Chondrocyte (in vitro differentiated cells): ENCODE measurements at regions not wholly inside any gene's neighbourhood (a gene's known extent, or its start where the extent isn't known, plus 50 kb on each side); places are given as distances from the start of the nearest gene placed in this dataset.

Experiments
- DNase-seq: peaks from one replicate; pipeline ENCODE4 v3.0.0; 2021; ENCODE audit warnings: mixed read lengths, low spot score
- H3K27ac Mint-ChIP-seq: one replicate; pipeline ENCODE4 v1.8.0; 2021; ENCODE audit warnings: mild to moderate bottlenecking, moderate library complexity, mixed read lengths; ENCODE audit not compliant: unreplicated experiment
- H3K27me3 Mint-ChIP-seq: 2 replicates; pipeline ENCODE4 v1.8.0; 2021; ENCODE audit warnings: low read depth, mixed read lengths
- H3K36me3 Mint-ChIP-seq: 2 replicates; pipeline ENCODE4 v1.8.0; 2021; ENCODE audit warnings: low read depth, mixed read lengths
- H3K4me1 Mint-ChIP-seq: 2 replicates; pipeline ENCODE4 v1.8.0; 2021; ENCODE audit warnings: low read depth, mild to moderate bottlenecking, mixed read lengths
- H3K4me3 Mint-ChIP-seq: one replicate; pipeline ENCODE4 v1.8.0; 2021; ENCODE audit warnings: mild to moderate bottlenecking, moderate library complexity, mixed read lengths; ENCODE audit not compliant: unreplicated experiment
- H3K9me3 Mint-ChIP-seq: 2 replicates; pipeline ENCODE4 v1.8.0; 2021; ENCODE audit warnings: low read depth, mixed read lengths
- CTCF ChIP-seq: fragments of 200-600 bp; sonication (generic); IDR thresholded peaks from 2 replicates; pipeline ENCODE4 v1.5.0; 2021; ENCODE audit warnings: antibody characterized with exemption, mild to moderate bottlenecking, moderate library complexity

DNA sequence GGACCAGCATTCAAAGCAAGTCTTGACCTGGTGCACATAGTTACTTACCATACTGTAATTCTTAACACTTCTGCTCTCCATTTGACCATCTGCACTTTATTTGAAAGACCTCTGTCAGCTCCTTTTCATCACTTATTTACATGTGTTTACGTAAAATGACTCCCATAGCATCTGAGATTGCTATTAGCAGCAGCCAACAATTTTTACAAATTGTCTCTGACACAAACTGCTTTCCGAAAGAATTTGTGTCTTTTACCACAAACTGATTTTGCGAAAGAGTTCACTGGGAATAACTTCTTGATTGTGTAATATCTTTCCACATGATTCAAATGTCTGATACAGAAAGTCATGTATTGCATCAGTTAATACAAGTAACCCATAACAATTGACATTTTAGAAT is 144.1 kb upstream of the PEX5L start:
- no peak for DNase-seq
- no peaks in the 10 kb centered on the region for H3K4me1 Mint-ChIP-seq
- no peaks in the 10 kb centered on the region for H3K36me3 Mint-ChIP-seq
- H3K4me3 Mint-ChIP-seq = no peak overlapping the region
- H3K27me3 Mint-ChIP-seq = no peaks in the 10 kb centered on the region
- TF ChIP-seq CTCF = no peak
- H3K9me3 Mint-ChIP-seq = no peaks in the 10 kb centered on the region
- H3K27ac Mint-ChIP-seq = no peak overlapping the region

GRCh38 chr3:180181387-180181786 is 144.7 kb upstream of the PEX5L start:
- no peaks in the 10 kb centered on the region for H3K27me3 Mint-ChIP-seq
- no peak for TF ChIP-seq CTCF
- H3K4me1 Mint-ChIP-seq = no peaks in the 10 kb centered on the region
- no peak for DNase-seq
- no peak overlapping the region for H3K4me3 Mint-ChIP-seq
- H3K36me3 Mint-ChIP-seq = no peaks in the 10 kb centered on the region
- no peak overlapping the region for H3K27ac Mint-ChIP-seq
- no peaks in the 10 kb centered on the region for H3K9me3 Mint-ChIP-seq

DNA sequence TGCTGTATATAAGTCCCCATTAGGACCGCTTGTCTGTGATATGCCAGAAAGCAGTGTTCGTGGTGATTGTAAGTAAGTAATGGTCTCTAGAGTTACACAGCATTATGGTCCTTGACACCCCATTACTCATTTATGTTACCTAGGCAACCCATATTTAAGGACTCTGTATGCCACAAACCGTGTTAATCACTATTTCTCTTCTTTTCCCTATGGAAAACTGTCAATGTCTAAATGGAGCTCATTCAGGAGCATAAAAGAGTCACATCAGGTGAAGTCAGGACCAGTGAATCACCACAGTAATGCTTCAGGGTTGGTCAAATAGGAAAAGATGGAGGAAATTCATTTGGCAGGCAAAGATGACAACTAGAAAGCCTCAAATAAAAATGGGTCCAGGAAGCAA is 146.6 kb upstream of the PEX5L start:
- H3K9me3 Mint-ChIP-seq = no peaks in the 10 kb centered on the region
- no peak for DNase-seq
- TF ChIP-seq CTCF = no peak
- H3K27me3 Mint-ChIP-seq = no peaks in the 10 kb centered on the region
- H3K36me3 Mint-ChIP-seq = no peaks in the 10 kb centered on the region
- H3K4me1 Mint-ChIP-seq = no peaks in the 10 kb centered on the region
- no peak overlapping the region for H3K4me3 Mint-ChIP-seq
- no peak overlapping the region for H3K27ac Mint-ChIP-seq

- no peak for DNase-seq
Observed at GRCh38 chr3:180184816-180185215, 148.1 kb upstream of the PEX5L start.

DNA sequence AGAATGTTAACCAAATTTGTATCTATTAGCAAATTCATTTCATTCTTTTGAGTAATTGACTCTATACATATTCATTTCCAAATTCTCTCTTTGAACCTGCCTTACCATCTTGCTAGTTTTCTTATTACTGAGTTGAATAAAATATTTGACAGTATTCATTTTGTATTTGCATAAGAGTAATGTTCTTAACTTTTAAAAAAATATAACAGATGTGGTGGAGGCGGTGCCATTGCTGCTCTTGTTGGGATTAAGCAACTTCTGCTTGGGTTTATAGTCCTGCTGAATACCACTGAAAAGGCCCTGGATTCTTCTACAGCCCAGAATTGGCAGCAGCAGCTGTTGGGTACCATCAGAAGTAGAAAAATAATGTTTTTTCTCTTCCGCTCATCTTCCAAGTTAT is 148.9 kb upstream of the PEX5L start:
- Mint-ChIP-seq H3K27ac (no peak overlapping the region), H3K4me1 (no peaks in the 10 kb centered on the region), H3K36me3 (no peaks in the 10 kb centered on the region), H3K4me3 (no peak overlapping the region), H3K27me3 (no peaks in the 10 kb centered on the region), H3K9me3 (no peaks in the 10 kb centered on the region)
- DNase-seq = no peak
- TF ChIP-seq CTCF = no peak

More at GRCh38 chr3:180184816-180185215, 148.1 kb upstream of the PEX5L start:
- Mint-ChIP-seq H3K4me1 (no peaks in the 10 kb centered on the region), H3K9me3 (no peaks in the 10 kb centered on the region), H3K27ac (no peak overlapping the region), H3K36me3 (no peaks in the 10 kb centered on the region), H3K27me3 (no peaks in the 10 kb centered on the region), H3K4me3 (no peak overlapping the region)
- no peak for TF ChIP-seq CTCF
